ENCODE measurements at regions not wholly inside any gene's neighbourhood (a gene's known extent, or its start where the extent isn't known, plus 50 kb on each side); places are given as distances from the start of the nearest gene placed in this dataset.

- DNase-seq (no peak), ATAC-seq (no peak)
- no peak overlapping the region for H3K4me3 ChIP-seq
- intact Hi-C loops (cut with DNase I) = no loop called here
- H3K36me3 ChIP-seq = no peaks in the 10 kb centered on the region
- H3K4me1 ChIP-seq = no peaks in the 10 kb centered on the region
- H3K27ac ChIP-seq = no peak overlapping the region
- H3K27me3 ChIP-seq (ENCODE audit: low read depth) = no peaks in the 10 kb centered on the region
- TF ChIP-seq, protein P1, sequence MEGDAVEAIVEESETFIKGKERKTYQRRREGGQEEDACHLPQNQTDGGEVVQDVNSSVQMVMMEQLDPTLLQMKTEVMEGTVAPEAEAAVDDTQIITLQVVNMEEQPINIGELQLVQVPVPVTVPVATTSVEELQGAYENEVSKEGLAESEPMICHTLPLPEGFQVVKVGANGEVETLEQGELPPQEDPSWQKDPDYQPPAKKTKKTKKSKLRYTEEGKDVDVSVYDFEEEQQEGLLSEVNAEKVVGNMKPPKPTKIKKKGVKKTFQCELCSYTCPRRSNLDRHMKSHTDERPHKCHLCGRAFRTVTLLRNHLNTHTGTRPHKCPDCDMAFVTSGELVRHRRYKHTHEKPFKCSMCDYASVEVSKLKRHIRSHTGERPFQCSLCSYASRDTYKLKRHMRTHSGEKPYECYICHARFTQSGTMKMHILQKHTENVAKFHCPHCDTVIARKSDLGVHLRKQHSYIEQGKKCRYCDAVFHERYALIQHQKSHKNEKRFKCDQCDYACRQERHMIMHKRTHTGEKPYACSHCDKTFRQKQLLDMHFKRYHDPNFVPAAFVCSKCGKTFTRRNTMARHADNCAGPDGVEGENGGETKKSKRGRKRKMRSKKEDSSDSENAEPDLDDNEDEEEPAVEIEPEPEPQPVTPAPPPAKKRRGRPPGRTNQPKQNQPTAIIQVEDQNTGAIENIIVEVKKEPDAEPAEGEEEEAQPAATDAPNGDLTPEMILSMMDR (IDR thresholded peaks at IDR 0.05) = no peak
- H3K9me3 ChIP-seq = no peaks in the 10 kb centered on the region
These were observed 106.5 kb upstream of the RAD23B start for GRCh38 chr9:107176436-107177151.

GRCh38 chr9:107177243-107177839 lies 105.7 kb upstream of the RAD23B start:
- DNase-seq = no peak
- Histone ChIP-seq H3K4me3 (no peak overlapping the region), H3K4me1 (no peaks in the 10 kb centered on the region), H3K27me3 (ENCODE audit: low read depth) (no peaks in the 10 kb centered on the region), H3K27ac (no peak overlapping the region), H3K9me3 (no peaks in the 10 kb centered on the region), H3K36me3 (no peaks in the 10 kb centered on the region)
- intact Hi-C loops (cut with DNase I) = no loop called here
- no peak for ATAC-seq
- TF ChIP-seq, protein P1 (IDR thresholded peaks at IDR 0.05) = no peak

DNA sequence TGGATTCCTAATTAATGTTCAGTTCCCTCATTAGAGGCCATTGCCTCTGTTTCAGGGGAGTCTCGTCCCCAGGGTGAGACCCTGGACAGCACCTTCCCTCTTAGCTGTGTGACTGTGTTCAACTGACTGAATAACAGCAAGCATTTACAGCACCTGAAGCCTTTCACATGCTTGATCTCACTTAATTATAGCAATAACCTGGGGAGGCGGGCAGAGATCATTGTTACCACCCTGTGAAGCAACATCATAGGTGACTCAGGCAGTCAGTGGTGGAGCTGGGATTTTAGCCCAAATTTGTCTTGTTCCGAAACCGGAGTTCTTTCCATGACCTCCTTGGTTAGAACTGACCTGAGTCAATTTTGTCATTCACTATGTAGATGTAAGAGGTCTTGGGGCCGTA lies 105.2 kb upstream of the RAD23B start:
- TF ChIP-seq, protein P1 (IDR thresholded peaks at IDR 0.05) = no peak
- H3K4me1 ChIP-seq = no peaks in the 10 kb centered on the region
- no peak overlapping the region for H3K4me3 ChIP-seq
- no peaks in the 10 kb centered on the region for H3K27me3 ChIP-seq (ENCODE audit: low read depth)
- intact Hi-C loops (cut with DNase I) = no loop called here
- no peaks in the 10 kb centered on the region for H3K36me3 ChIP-seq
- no peaks in the 10 kb centered on the region for H3K9me3 ChIP-seq
- no peak for ATAC-seq
- no peak for DNase-seq
- no peak overlapping the region for H3K27ac ChIP-seq

DNA sequence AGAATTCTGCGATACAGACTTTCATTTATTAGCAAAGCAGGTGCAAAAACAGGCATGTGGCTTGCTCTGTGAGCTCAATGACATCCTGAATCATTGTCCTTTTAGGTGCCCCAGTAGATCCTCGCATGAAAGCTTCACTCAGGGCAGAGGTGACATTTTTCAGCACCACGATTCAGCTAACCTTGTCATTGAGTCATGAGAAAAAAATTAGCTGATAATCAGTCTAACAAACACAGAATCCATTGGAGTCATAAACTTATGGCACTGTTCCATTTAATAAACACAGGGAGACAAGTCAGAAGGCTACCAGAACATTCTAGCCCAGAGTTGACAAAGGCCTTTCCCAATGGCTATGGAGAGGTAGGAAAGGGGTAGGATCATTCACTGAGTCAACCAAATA lies 104.8 kb upstream of the RAD23B start:
- no peak for ATAC-seq
- Histone ChIP-seq H3K4me1 (no peaks in the 10 kb centered on the region), H3K27me3 (ENCODE audit: low read depth) (no peaks in the 10 kb centered on the region), H3K9me3 (peaks cover 3% of the 10 kb centered on the region), H3K27ac (no peak overlapping the region), H3K36me3 (no peaks in the 10 kb centered on the region), H3K4me3 (no peak overlapping the region)
- intact Hi-C loops (cut with DNase I) = no loop called here
- TF ChIP-seq, protein P1 (IDR thresholded peaks at IDR 0.05) = no peak
- DNase-seq = no peak

DNA sequence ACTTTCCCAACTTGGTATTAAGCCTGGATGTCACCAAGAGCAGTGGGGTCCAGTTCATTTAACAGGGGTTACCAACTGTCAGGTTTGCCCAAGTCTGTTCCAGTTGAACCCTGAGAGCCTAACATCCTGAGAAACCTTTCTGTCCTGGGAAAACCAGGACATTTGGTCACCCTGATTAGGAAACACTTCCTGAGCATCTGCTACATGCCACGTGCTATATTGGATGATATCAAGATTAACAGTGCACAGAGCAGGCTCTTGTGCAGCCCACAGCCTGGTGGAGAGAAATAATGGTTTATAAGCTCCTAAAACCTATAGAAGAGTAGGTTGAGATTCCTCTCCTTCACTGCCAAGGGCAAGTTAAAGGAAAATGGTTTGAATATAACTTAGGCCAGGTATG lies 102.9 kb upstream of the RAD23B start:
- H3K27ac ChIP-seq = no peak overlapping the region
- ATAC-seq = no peak
- no peaks in the 10 kb centered on the region for H3K36me3 ChIP-seq
- peaks cover 7% of the 10 kb centered on the region for H3K9me3 ChIP-seq
- intact Hi-C loops (cut with DNase I) = no loop called here
- TF ChIP-seq, protein P1 (IDR thresholded peaks at IDR 0.05) = no peak
- no peaks in the 10 kb centered on the region for H3K4me1 ChIP-seq
- H3K4me3 ChIP-seq = no peak overlapping the region
- no peak for DNase-seq
- H3K27me3 ChIP-seq (ENCODE audit: low read depth) = no peaks in the 10 kb centered on the region

All from lower lobe of right lung (tissue), 2 donors.